ENCODE measurements at regions not wholly inside any gene's neighbourhood (a gene's known extent, or its start where the extent isn't known, plus 50 kb on each side); places are given as distances from the start of the nearest gene placed in this dataset.

DNA sequence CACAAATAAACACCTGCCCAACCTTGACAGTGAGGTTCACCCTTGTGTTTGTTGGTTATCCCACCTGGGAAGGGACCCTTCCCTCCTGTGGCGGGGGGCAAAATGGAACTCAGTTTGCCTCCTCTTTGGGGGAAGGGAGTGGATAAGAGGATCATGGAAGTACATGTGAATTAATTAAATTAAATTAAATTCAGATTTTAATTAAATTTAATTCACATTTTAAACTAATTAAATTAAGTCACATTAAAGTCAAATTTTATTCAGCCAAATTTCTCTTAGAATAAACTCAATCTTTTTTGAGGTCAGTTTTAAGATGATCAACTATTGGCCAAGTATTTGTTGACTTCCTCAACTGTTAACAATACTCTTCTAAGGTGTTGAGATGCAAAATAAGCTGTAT is 252.4 kb upstream of the AJAP1 start:
- no peak for TF ChIP-seq MYC (IDR thresholded peaks at IDR 0.05; ENCODE audit: low read depth, low read length)
- no peak for TF ChIP-seq FOS (IDR thresholded peaks at IDR 0.05; ENCODE audit: borderline replicate concordance, insufficient read depth, low read length)
- no peak for TF ChIP-seq POLR2AphosphoS5 (IDR thresholded peaks at IDR 0.05; ENCODE audit: insufficient read depth, low read depth, low read length)
- no peak for TF ChIP-seq EZH2 (IDR thresholded peaks at IDR 0.05; ENCODE audit: borderline replicate concordance, low read depth, low read length, severe bottlenecking)
- no peak for TF ChIP-seq POLR2A (IDR thresholded peaks at IDR 0.05; ENCODE audit: low read depth, low read length)
- TF ChIP-seq, protein P1, sequence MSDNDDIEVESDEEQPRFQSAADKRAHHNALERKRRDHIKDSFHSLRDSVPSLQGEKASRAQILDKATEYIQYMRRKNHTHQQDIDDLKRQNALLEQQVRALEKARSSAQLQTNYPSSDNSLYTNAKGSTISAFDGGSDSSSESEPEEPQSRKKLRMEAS (IDR thresholded peaks at IDR 0.05; ENCODE audit: insufficient read depth, insufficient read length): no peak
- TF ChIP-seq, protein P2, sequence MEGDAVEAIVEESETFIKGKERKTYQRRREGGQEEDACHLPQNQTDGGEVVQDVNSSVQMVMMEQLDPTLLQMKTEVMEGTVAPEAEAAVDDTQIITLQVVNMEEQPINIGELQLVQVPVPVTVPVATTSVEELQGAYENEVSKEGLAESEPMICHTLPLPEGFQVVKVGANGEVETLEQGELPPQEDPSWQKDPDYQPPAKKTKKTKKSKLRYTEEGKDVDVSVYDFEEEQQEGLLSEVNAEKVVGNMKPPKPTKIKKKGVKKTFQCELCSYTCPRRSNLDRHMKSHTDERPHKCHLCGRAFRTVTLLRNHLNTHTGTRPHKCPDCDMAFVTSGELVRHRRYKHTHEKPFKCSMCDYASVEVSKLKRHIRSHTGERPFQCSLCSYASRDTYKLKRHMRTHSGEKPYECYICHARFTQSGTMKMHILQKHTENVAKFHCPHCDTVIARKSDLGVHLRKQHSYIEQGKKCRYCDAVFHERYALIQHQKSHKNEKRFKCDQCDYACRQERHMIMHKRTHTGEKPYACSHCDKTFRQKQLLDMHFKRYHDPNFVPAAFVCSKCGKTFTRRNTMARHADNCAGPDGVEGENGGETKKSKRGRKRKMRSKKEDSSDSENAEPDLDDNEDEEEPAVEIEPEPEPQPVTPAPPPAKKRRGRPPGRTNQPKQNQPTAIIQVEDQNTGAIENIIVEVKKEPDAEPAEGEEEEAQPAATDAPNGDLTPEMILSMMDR (IDR thresholded peaks at IDR 0.05; ENCODE audit: extremely low read depth in 1 of 2, insufficient read depth in 1 of 2, low read depth in 1 of 2, low read length in 2 of 2): no peak
- TF ChIP-seq GATA2 (IDR thresholded peaks at IDR 0.05; ENCODE audit: insufficient read depth, insufficient read length, low read depth, low read length): no peak
- no peak for TF ChIP-seq JUN (IDR thresholded peaks at IDR 0.05; ENCODE audit: borderline replicate concordance, insufficient read depth, insufficient read length, low read depth)
- Histone ChIP-seq H3K9ac (replicated peaks; ENCODE audit: extremely low read depth, insufficient read depth, low read length) (no peak overlapping the region), H3K36me3 (ENCODE audit: control insufficient read depth in 2 of 2, extremely low read depth in 1 of 2, insufficient read depth in 2 of 2, low read length in 2 of 2) (no peaks in the 10 kb centered on the region), H4K20me1 (replicated peaks; ENCODE audit: control insufficient read depth, extremely low read depth, insufficient read depth, low read length) (no peaks in the 10 kb centered on the region), H3K9me1 (replicated peaks; ENCODE audit: control insufficient read depth, extremely low read depth, insufficient read depth, low read length) (no peaks in the 10 kb centered on the region), H3K27me3 (ENCODE audit: control insufficient read depth in 2 of 2, insufficient read depth in 2 of 2, low read length in 2 of 2) (no peaks in the 10 kb centered on the region), H3K27ac (ENCODE audit: insufficient read depth, low read depth, low read length) (no peak overlapping the region), H3K9me3 (replicated peaks; ENCODE audit: control insufficient read depth, insufficient read depth, low read length) (peaks cover 3% of the 10 kb centered on the region), H3K4me2 (ENCODE audit: insufficient read depth, low read length) (no peak overlapping the region), H3K4me3 (replicated peaks in 1 of 3; ENCODE audit: insufficient read depth in 1 of 3, low read depth in 1 of 3, low read length in 3 of 3) (no peak overlapping the region), H3K79me2 (ENCODE audit: control insufficient read depth, insufficient read depth, low read length) (no peaks in the 10 kb centered on the region), H3K4me1 (ENCODE audit: control insufficient read depth, extremely low read depth, insufficient read depth, low read length) (no peaks in the 10 kb centered on the region), H2AFZ (ENCODE audit: low read depth, low read length) (no peak overlapping the region)
- dilution Hi-C loops (cut with MboI; ENCODE audit: extremely low pct_ligation_motif_present, low sequenced_read_pairs): no loop called here
- ChIA-PET CTCF (no interaction called here), POLR2A (no interaction called here)
- BruUV-seq (replicated peaks): no TSS peak
- DNase-seq (ENCODE audit: low read depth, low spot score) (no peak), FAIRE-seq (no peak)
- intact Hi-C loops (cut with micrococcal nuclease): no loop called here
